Stomach (tissue), 8 donors: ENCODE measurements at regions not wholly inside any gene's neighbourhood (a gene's known extent, or its start where the extent isn't known, plus 50 kb on each side); places are given as distances from the start of the nearest gene placed in this dataset.
"Not testable (repeated sequence)": the region's sequence is repeated elsewhere in the genome, so short reads cannot be mapped to it uniquely, and the experiment has no call there.

Experiments used
- DNase-seq, 2 donors: peaks; one replicate each; pipeline versions ENCODE4 v3.0.0 to v3.0.0-alpha.2; 2013 to 2019
- H3K27ac ChIP-seq, 5 donors: fragments of 200-600 bp in 4 of 5; sonication (generic) in 4 of 5; one replicate each; pipeline ENCODE4 v1.5.1; 2013 to 2019; ENCODE audit warnings: mild to moderate bottlenecking in 1 of 5, moderate library complexity in 1 of 5
- H3K27me3 ChIP-seq, 3 donors: fragments of 200-600 bp; sonication (generic); one replicate each; pipeline ENCODE4 v1.5.1; 2017 to 2019; ENCODE audit warnings: mixed run types in 1 of 3
- H3K36me3 ChIP-seq, 4 donors: fragments of 200-600 bp; sonication (generic); 1 replicate in 3 of 4; 2 replicates in 1 of 4; pipeline ENCODE4 v1.5.1; 2016 to 2019
- H3K4me1 ChIP-seq, 4 donors: fragments of 200-600 bp; sonication (generic); one replicate each; pipeline ENCODE4 v1.5.1; 2016 to 2019
- H3K4me3 ChIP-seq, 4 donors: fragments of 200-600 bp; sonication (generic) in 3 of 4; one replicate each; pipeline ENCODE4 v1.5.1; 2016 to 2019; ENCODE audit warnings: mild to moderate bottlenecking in 1 of 4
- H3K9me3 ChIP-seq, 4 donors: fragments of 200-600 bp; sonication (generic); one replicate each; pipeline ENCODE4 v1.5.1; 2016 to 2019
- CTCF ChIP-seq, 7 experiments: fragments of 450-650 bp in 4 of 7; fragments of 200-600 bp in 3 of 7; sonication (generic) in 3 of 7; IDR thresholded peaks; one replicate each; pipeline ENCODE4 v1.5.1; 2016 to 2019; ENCODE audit warnings: antibody characterized with exemption in 7 of 7, control low read depth in 2 of 7, mild to moderate bottlenecking in 1 of 7
- EP300 ChIP-seq: sonication (generic); formaldehyde crosslinking; IDR thresholded peaks from one replicate; pipeline ENCODE4 v1.6.1; 2017; ENCODE audit warnings: antibody characterized with exemption
- POLR2A ChIP-seq, 4 donors: fragments of 450-650 bp; IDR thresholded peaks; one replicate each; pipeline ENCODE4 v1.6.1; 2016; ENCODE audit warnings: antibody characterized with exemption in 4 of 4, control low read depth in 2 of 4, mild to moderate bottlenecking in 1 of 4, moderate library complexity in 1 of 4
- POLR2AphosphoS5 ChIP-seq, 3 donors: sonication (generic); formaldehyde crosslinking; IDR thresholded peaks; one replicate each; pipeline ENCODE4 v1.6.1; 2016; ENCODE audit warnings: antibody characterized with exemption in 3 of 3
- WGBS, 5 donors: extraction: QIAGEN DNeasy Blood & Tissue Kit in 3 of 5; methylation state at CpG; one replicate each; pipeline versions ENCODE4 v1.1.5 to v1.1.7; 2013 to 2018; 5-methylcytosine and 5-hydroxymethylcytosine counted together
- intact Hi-C: fragments of 100-400 bp; cut with DNase I; formaldehyde crosslinking; loops from one replicate; pipeline ENCODE4 v1.15.1; 2023; ENCODE audit warnings: low total_unique reads
- donor health status: healthy with polysubstance abuse.
- donor health status: Bipolar disorder and iron deficiency.
- donor health status: healthy.

GRCh38 chr9:106023455-106023854 lies 329.1 kb downstream of the TMEM38B start:
- Histone ChIP-seq H3K27ac (no peak overlapping the region), H3K36me3 (no peaks in the 10 kb centered on the region), H3K9me3 (peaks cover 0 to 5% (median 0%) of the 10 kb centered on the region in 4 donors), H3K4me3 (no peak overlapping the region), H3K27me3 (no peaks in the 10 kb centered on the region), H3K4me1 (no peaks in the 10 kb centered on the region)
- 57 to 92% (median 80%) methylated on average over 2 of the region's 2 CpGs for WGBS, 5 donors
- no peak for TF ChIP-seq EP300
- no peak for TF ChIP-seq POLR2AphosphoS5 (IDR thresholded peaks at IDR 0.05)
- no peak for TF ChIP-seq CTCF (IDR thresholded peaks at IDR 0.05)
- TF ChIP-seq POLR2A (IDR thresholded peaks at IDR 0.05), result no peak
- intact Hi-C loops, result no loop called here
- DNase-seq, result no peak

- Histone ChIP-seq H3K27ac (no peak overlapping the region), H3K4me1 (no peaks in the 10 kb centered on the region), H3K9me3 (peaks cover 0 to 18% (median 12%) of the 10 kb centered on the region in 4 donors), H3K27me3 (no peaks in the 10 kb centered on the region), H3K4me3 (no peak overlapping the region), H3K36me3 (no peaks in the 10 kb centered on the region)
- DNase-seq, result no peak
- intact Hi-C loops, result no loop called here
- TF ChIP-seq POLR2A (IDR thresholded peaks at IDR 0.05), result no peak
- TF ChIP-seq POLR2AphosphoS5 (IDR thresholded peaks at IDR 0.05), result no peak
- TF ChIP-seq CTCF (IDR thresholded peaks at IDR 0.05), result no peak
- TF ChIP-seq EP300, result no peak
- WGBS, 5 donors, result 55 to 68% (median 59%) methylated on average over 4 of the region's 4 CpGs
These were observed 331.1 kb downstream of the TMEM38B start for GRCh38 chr9:106025453-106025852.

- intact Hi-C loops, H3K36me3 ChIP-seq, H3K4me1 ChIP-seq, H3K4me3 ChIP-seq, H3K27me3 ChIP-seq, DNase-seq, H3K27ac ChIP-seq: not testable (repeated sequence)
- H3K9me3 ChIP-seq, result peaks cover 0 to 27% (median 16%) of the 10 kb centered on the region in 4 donors
- 57 to 79% (median 71%) methylated on average over 3 of the region's 3 CpGs for WGBS, 5 donors
These were observed 335.8 kb downstream of the TMEM38B start for GRCh38 chr9:106030146-106030545.

- Histone ChIP-seq H3K9me3 (peaks cover 0 to 27% (median 16%) of the 10 kb centered on the region in 4 donors), H3K27me3 (no peaks in the 10 kb centered on the region), H3K36me3 (no peaks in the 10 kb centered on the region), H3K4me3 (no peak overlapping the region), H3K4me1 (no peaks in the 10 kb centered on the region), H3K27ac (no peak overlapping the region)
- WGBS, 5 donors, result 61 to 70% (median 66%) methylated on average over 3 of the region's 3 CpGs
- intact Hi-C loops, result no loop called here
- no peak for TF ChIP-seq CTCF (IDR thresholded peaks at IDR 0.05)
- no peak for TF ChIP-seq POLR2AphosphoS5 (IDR thresholded peaks at IDR 0.05)
- no peak for TF ChIP-seq EP300
- no peak for TF ChIP-seq POLR2A (IDR thresholded peaks at IDR 0.05)
- peak in 1 of 2 donors; percentile 6 for DNase-seq
These were observed 338.6 kb downstream of the TMEM38B start for GRCh38 chr9:106032978-106033377.

- no peak for TF ChIP-seq POLR2AphosphoS5 (IDR thresholded peaks at IDR 0.05)
- TF ChIP-seq POLR2A (IDR thresholded peaks at IDR 0.05), result no peak
- TF ChIP-seq CTCF (IDR thresholded peaks at IDR 0.05), result no peak
- TF ChIP-seq EP300, result no peak
- intact Hi-C loops, result no loop called here
- H3K27ac ChIP-seq, result no peak overlapping the region
- no peaks in the 10 kb centered on the region for H3K36me3 ChIP-seq
- no peaks in the 10 kb centered on the region for H3K27me3 ChIP-seq
- peaks cover 0 to 8% (median 1%) of the 10 kb centered on the region in 4 donors for H3K9me3 ChIP-seq
- no peak for DNase-seq
- peaks cover 0 to 11% (median 0%) of the 10 kb centered on the region in 4 donors for H3K4me1 ChIP-seq
- no peak overlapping the region for H3K4me3 ChIP-seq
These were observed 341.5 kb downstream of the TMEM38B start for GRCh38 chr9:106035806-106036205.
